NT2/D1 (cell line): ENCODE measurements at regions not wholly inside any gene's neighbourhood (a gene's known extent, or its start where the extent isn't known, plus 50 kb on each side); places are given as distances from the start of the nearest gene placed in this dataset.

Experiments
- SUZ12 ChIP-seq: IDR thresholded peaks from 2 replicates; pipeline ENCODE4 v1.6.1; 2011; ENCODE audit not compliant: insufficient read length, insufficient read depth; ENCODE audit errors: extremely low read depth
- YY1 ChIP-seq: IDR thresholded peaks from 2 replicates; pipeline ENCODE4 v1.6.1; 2011; ENCODE audit not compliant: insufficient read length, insufficient read depth

- TF ChIP-seq SUZ12 (no peak), YY1 (no peak)
Observed at GRCh38 chrX:122475306-122475705, 708.8 kb upstream of the GRIA3 start.
